ENCODE measurements at regions not wholly inside any gene's neighbourhood (a gene's known extent, or its start where the extent isn't known, plus 50 kb on each side); places are given as distances from the start of the nearest gene placed in this dataset.
"Not testable (repeated sequence)": the region's sequence is repeated elsewhere in the genome, so short reads cannot be mapped to it uniquely, and the experiment has no call there.

DNA sequence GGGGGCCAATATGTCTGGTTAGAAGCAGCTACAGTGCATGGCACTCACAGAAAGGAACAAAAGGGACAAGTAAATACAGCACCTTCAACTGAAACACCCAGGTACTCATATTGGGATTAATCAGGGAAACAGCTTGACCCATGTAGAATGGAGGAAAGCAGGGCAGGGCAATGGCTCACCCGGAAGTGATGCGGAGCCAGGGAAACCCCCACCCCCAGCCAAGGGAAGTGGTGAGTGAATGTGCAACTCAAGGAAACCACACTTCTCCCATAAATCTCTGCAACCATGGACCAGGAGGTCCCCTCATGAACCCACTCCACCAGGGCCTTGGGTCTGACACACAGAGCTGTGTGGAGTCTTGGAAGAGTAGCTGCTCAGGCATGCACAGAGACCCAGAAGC lies 117.1 kb downstream of the MTHFS start:
- ChIA-PET POLR2A (no interaction called here), CTCF (interaction anchor here (1.0 kb wide), 1 partner anchor 73 kb away, joined by 3 read pairs; no protein-coding TSS in a partner anchor)
- Mint-ChIP-seq H3K4me3 (no peak overlapping the region), H3K9me3 (peaks cover 32% of the 10 kb centered on the region), H3K4me1 (no peaks in the 10 kb centered on the region), H3K27me3 (ENCODE audit: low read depth) (peaks cover 6% of the 10 kb centered on the region), H3K27ac (no peak overlapping the region), H3K36me3 (peaks cover 15% of the 10 kb centered on the region)
- DNase-seq (ENCODE audit: low spot score) (no peak), ATAC-seq (no peak)
- TF ChIP-seq GABPB1 (CRISPR knock-in tag; IDR thresholded peaks at IDR 0.05) (no peak), ZNF281 (CRISPR knock-in tag; IDR thresholded peaks at IDR 0.05) (no peak), FOXK1 (CRISPR knock-in tag; IDR thresholded peaks at IDR 0.05) (no peak), TEAD1 (CRISPR knock-in tag; IDR thresholded peaks at IDR 0.05) (no peak), GTF2I (CRISPR knock-in tag; conservative IDR thresholded peaks at IDR 0.05) (no peak), FOXJ3 (CRISPR knock-in tag; IDR thresholded peaks at IDR 0.05; ENCODE audit: borderline replicate concordance) (no peak), ZNF219 (CRISPR knock-in tag; IDR thresholded peaks at IDR 0.05; ENCODE audit: borderline replicate concordance) (no peak), TEAD4 (CRISPR knock-in tag; IDR thresholded peaks at IDR 0.05) (no peak), ELF4 (CRISPR knock-in tag; IDR thresholded peaks at IDR 0.05; ENCODE audit: low read depth) (no peak), E2F4 (CRISPR knock-in tag; IDR thresholded peaks at IDR 0.05; ENCODE audit: borderline replicate concordance, low read depth) (no peak), CDX4 (CRISPR knock-in tag; IDR thresholded peaks at IDR 0.05; ENCODE audit: borderline replicate concordance) (no peak), ESRRA (CRISPR knock-in tag; IDR thresholded peaks at IDR 0.05; ENCODE audit: borderline replicate concordance) (no peak), EMX1 (CRISPR knock-in tag; IDR thresholded peaks at IDR 0.05) (no peak)
- TF ChIP-seq, protein P1, sequence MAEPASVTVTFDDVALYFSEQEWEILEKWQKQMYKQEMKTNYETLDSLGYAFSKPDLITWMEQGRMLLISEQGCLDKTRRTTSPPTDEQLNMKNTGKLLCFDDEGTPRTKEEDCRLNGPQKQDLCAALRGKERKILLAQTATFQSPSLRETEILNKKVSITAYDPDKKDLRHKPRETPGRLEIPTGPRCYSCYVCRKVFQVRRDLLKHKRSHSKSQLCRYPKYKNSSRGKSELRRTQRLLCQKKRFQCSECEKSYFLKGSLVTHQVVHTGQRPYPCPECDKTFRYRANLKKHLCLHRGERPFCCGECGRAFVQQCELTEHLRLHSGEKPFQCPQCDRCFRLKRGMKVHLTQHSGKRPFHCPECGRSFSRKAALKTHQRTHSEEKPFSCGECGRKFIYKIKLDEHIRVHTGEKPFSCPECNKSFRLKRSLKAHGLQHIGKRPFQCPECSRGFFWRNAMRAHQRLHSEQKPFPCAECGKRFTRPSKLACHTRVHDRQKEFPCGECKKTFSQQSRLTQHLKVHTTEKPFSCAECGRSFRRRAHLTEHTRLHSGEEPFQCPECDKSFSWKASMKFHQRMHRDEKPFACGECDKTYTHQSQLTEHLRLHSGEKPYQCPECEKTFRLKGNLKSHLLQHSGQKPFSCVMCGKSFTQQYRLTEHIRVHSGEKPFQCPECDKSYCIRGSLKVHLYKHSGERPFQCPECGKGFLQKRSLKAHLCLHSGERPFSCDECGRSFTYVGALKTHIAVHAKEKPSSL (CRISPR knock-in tag; conservative IDR thresholded peaks at IDR 0.05) = no peak
- TF ChIP-seq, protein P2, sequence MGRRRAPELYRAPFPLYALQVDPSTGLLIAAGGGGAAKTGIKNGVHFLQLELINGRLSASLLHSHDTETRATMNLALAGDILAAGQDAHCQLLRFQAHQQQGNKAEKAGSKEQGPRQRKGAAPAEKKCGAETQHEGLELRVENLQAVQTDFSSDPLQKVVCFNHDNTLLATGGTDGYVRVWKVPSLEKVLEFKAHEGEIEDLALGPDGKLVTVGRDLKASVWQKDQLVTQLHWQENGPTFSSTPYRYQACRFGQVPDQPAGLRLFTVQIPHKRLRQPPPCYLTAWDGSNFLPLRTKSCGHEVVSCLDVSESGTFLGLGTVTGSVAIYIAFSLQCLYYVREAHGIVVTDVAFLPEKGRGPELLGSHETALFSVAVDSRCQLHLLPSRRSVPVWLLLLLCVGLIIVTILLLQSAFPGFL (CRISPR knock-in tag; IDR thresholded peaks at IDR 0.05; ENCODE audit: borderline replicate concordance) = no peak
- TF ChIP-seq, protein P3, sequence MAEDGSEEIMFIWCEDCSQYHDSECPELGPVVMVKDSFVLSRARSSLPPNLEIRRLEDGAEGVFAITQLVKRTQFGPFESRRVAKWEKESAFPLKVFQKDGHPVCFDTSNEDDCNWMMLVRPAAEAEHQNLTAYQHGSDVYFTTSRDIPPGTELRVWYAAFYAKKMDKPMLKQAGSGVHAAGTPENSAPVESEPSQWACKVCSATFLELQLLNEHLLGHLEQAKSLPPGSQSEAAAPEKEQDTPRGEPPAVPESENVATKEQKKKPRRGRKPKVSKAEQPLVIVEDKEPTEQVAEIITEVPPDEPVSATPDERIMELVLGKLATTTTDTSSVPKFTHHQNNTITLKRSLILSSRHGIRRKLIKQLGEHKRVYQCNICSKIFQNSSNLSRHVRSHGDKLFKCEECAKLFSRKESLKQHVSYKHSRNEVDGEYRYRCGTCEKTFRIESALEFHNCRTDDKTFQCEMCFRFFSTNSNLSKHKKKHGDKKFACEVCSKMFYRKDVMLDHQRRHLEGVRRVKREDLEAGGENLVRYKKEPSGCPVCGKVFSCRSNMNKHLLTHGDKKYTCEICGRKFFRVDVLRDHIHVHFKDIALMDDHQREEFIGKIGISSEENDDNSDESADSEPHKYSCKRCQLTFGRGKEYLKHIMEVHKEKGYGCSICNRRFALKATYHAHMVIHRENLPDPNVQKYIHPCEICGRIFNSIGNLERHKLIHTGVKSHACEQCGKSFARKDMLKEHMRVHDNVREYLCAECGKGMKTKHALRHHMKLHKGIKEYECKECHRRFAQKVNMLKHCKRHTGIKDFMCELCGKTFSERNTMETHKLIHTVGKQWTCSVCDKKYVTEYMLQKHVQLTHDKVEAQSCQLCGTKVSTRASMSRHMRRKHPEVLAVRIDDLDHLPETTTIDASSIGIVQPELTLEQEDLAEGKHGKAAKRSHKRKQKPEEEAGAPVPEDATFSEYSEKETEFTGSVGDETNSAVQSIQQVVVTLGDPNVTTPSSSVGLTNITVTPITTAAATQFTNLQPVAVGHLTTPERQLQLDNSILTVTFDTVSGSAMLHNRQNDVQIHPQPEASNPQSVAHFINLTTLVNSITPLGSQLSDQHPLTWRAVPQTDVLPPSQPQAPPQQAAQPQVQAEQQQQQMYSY (CRISPR knock-in tag; IDR thresholded peaks at IDR 0.05) = no peak
- TF ChIP-seq, protein P4, sequence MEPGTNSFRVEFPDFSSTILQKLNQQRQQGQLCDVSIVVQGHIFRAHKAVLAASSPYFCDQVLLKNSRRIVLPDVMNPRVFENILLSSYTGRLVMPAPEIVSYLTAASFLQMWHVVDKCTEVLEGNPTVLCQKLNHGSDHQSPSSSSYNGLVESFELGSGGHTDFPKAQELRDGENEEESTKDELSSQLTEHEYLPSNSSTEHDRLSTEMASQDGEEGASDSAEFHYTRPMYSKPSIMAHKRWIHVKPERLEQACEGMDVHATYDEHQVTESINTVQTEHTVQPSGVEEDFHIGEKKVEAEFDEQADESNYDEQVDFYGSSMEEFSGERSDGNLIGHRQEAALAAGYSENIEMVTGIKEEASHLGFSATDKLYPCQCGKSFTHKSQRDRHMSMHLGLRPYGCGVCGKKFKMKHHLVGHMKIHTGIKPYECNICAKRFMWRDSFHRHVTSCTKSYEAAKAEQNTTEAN (CRISPR knock-in tag; IDR thresholded peaks at IDR 0.05) = no peak

DNA sequence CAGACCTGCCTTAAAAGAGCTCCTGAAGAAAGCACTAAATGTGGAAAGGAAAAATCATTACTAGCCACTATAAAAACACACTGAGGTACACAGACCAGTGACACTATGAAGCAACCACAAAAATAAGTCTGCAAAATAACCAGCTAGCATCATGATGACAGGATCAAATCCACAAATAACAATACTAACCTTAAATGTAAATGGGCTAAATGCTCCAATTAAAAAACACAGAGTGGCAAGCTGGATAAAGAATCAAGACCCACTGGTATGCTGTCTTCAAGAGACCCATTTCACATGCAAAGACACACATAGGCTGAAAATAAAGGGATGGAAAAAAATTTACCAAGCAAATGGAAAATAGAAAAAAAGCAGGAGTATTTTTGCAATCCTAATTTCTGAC lies 114.5 kb downstream of the MTHFS start:
- Mint-ChIP-seq H3K9me3 (peaks cover 38% of the 10 kb centered on the region), H3K36me3 (peaks cover 15% of the 10 kb centered on the region)
- CTCF ChIA-PET; H3K27ac Mint-ChIP-seq; DNase-seq (ENCODE audit: low spot score); H3K4me1 Mint-ChIP-seq; H3K27me3 Mint-ChIP-seq (ENCODE audit: low read depth); POLR2A ChIA-PET; H3K4me3 Mint-ChIP-seq; ATAC-seq: not testable (repeated sequence)

Measured in WTC11 (cell line).